HG03342 (cell line): ENCODE measurements at regions not wholly inside any gene's neighbourhood (a gene's known extent, or its start where the extent isn't known, plus 50 kb on each side); places are given as distances from the start of the nearest gene placed in this dataset.
"Not testable (repeated sequence)": the region's sequence is repeated elsewhere in the genome, so short reads cannot be mapped to it uniquely, and the experiment has no call there.

ENCODE experiments used
- ATAC-seq: cut with Tn5 transposase; IDR thresholded peaks from one replicate; pipeline ENCODE4 v1.9.1; 2021; ENCODE audit warnings: mild to moderate bottlenecking, moderate library complexity; ENCODE audit not compliant: unreplicated experiment

GRCh38 chr4:28241021-28241420 lies 1380.4 kb downstream of the STIM2 start:
- ATAC-seq = no peak

GRCh38 chr4:28247805-28248204 lies 1387.2 kb downstream of the STIM2 start:
- ATAC-seq = no peak

- no peak for ATAC-seq
Measured at GRCh38 chr4:28248269-28248668, 1387.6 kb downstream of the STIM2 start.

DNA sequence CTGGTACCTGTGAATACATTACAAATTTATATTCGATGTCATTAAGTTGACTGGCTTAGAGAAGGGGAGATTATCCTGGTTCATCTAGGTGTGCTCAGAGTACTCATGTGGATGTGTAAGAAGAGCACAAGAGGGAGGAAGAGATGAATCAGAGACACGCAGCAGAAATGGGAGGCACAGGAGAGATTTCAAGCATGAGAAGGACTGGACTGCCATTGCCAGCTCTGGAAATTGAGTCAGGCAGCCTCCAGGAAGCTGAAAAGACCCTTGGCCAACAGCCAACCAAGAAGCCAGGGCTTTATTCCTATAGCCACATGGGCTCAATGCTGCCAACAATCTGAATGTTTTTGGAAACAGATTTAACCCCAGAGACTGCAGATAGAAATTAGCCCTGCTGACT lies 1390.0 kb downstream of the STIM2 start:
- ATAC-seq = no peak

GRCh38 chr4:28251831-28252230 lies 1391.2 kb downstream of the STIM2 start:
- no peak for ATAC-seq

- no peak for ATAC-seq
Measured at GRCh38 chr4:28254003-28254402, 1393.4 kb downstream of the STIM2 start.

GRCh38 chr4:28256295-28256694 lies 1395.7 kb downstream of the STIM2 start:
- ATAC-seq = no peak

DNA sequence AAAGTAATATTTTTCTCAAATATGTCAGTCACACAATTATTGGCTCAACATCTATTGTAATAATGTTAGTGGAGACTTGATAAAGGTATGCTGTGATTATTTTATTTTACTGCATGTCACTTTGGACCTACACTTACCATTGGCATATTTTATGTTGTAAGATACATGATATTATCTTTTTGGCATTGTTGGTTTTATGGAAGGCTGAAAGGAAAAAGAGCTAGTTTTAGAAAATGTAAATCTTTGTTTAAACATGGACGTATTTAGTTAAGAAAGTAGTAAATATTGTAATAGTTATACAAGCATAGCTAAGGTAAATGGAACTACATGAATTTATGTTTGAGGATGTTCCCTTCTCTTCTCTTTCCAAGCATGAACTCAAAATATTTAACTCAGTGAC lies 1399.3 kb downstream of the STIM2 start:
- no peak for ATAC-seq

GRCh38 chr4:28267166-28267565 lies 1406.5 kb downstream of the STIM2 start:
- no peak for ATAC-seq

DNA sequence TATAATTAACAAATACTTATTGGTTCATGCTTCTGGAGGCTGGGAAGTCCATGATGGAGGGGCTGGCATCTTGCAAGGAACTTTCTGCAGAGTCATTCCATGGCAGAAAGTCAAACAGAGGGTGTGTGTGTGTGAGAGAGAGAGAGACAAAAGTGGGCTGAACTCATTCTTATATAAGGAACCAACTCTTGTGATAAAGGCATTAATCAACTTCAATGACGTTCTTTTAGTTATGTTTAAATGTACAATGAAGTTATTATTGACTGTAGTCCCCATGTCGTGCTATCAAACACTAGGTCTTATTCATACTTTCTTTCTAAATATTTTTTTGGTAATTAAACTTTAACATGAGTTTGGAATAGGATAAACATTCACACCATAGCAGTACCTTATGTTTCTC lies 1408.8 kb downstream of the STIM2 start:
- no peak for ATAC-seq

DNA sequence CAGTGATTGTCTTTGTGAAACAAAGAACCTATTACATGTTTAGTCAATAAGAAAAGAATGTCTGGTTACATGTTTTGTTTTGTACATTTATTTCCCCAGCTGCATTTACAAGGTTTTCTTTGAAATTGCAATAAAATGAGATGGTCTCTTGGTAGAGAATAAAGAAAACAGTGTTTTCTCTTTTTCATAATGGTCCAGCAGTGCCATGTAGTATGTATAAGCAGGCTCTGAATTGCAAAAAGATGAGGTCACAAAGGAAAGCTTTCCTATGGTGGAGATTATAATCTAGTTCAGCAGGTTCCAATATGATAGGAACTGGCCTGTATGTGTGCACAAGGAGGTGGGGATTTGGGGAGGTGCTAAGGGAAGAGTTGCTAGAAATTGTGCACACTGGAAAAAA lies 1417.3 kb downstream of the STIM2 start:
- ATAC-seq = no peak

DNA sequence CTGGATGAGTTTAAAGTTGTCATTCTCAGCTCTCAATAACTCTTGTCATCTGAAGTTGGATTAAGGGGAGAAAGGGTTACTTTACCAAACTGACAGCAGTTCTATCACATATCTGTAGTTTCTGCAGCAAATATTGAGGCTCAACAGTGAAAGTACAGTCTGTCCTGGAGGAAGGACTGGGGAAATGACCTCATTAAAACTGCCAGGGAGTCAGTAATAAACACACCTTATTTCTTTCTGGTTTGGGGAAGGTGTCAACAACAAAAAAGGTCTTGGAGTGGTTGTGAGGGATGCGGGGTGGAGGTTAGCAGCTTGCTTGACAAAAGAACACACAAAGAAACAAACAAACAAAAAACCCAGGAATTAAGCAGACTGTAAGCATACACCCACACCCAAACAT lies 1418.0 kb downstream of the STIM2 start:
- ATAC-seq = no peak

DNA sequence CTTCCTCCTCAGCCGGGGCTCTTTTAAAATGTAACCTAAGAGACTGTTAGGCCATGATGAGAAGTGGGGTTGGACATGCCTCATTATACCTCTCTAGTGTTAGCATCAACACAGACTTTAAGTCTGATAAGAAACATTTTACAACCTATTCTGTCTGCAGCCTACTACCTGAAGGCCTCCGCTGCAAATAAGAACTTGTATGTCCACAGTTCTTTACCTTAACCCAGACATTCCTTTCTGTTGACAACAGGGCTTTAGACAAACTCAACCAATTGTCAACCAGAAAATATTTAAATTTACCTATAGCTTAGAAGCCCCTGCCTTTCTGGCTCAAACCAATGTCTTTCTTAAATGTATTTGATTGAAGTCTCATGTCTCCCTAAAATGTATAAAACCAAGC lies 1418.6 kb downstream of the STIM2 start:
- no peak for ATAC-seq

DNA sequence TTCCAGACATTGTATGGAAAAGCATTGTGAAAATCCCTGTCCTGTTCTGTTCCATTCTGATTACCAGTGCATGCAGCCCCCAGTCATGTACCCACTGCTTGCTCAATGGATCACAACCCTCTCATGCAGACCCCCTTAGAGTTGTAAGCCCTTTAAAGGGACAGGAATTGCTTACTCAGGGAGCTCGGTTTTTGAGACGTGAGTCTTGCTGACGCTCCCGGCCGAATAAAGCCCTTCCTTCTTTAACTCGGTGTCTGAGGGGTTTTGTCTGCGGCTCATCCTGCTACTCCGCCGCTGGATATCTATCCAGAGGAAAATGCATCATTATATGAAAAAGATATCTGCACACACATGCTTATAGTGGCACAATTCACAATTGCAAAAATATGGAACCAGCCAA lies 1425.6 kb downstream of the STIM2 start:
- ATAC-seq = not testable (repeated sequence)

- no peak for ATAC-seq
Measured at GRCh38 chr4:28287831-28288233, 1427.2 kb downstream of the STIM2 start.

GRCh38 chr4:28296239-28296638 lies 1435.6 kb downstream of the STIM2 start:
- ATAC-seq = no peak

DNA sequence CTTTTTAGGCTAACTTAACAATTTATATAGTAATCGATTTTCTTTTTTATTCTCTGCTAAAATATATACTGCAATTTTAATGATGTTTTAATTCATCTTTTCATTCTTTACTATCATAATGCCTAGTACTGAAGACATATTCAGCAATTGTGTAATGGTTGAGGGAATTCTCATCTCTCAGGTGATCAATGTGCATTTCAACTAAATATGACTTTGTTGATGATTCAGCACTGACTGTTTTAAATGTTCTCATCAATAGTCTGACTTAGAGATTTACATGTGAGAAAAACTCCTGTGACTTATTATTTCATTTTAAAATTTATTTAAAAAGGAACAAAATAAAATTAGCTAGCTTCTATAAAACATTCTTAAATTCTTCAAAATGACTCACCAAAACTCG lies 1450.3 kb downstream of the STIM2 start:
- no peak for ATAC-seq

GRCh38 chr4:28312497-28312896 lies 1451.9 kb downstream of the STIM2 start:
- ATAC-seq = not testable (repeated sequence)

DNA sequence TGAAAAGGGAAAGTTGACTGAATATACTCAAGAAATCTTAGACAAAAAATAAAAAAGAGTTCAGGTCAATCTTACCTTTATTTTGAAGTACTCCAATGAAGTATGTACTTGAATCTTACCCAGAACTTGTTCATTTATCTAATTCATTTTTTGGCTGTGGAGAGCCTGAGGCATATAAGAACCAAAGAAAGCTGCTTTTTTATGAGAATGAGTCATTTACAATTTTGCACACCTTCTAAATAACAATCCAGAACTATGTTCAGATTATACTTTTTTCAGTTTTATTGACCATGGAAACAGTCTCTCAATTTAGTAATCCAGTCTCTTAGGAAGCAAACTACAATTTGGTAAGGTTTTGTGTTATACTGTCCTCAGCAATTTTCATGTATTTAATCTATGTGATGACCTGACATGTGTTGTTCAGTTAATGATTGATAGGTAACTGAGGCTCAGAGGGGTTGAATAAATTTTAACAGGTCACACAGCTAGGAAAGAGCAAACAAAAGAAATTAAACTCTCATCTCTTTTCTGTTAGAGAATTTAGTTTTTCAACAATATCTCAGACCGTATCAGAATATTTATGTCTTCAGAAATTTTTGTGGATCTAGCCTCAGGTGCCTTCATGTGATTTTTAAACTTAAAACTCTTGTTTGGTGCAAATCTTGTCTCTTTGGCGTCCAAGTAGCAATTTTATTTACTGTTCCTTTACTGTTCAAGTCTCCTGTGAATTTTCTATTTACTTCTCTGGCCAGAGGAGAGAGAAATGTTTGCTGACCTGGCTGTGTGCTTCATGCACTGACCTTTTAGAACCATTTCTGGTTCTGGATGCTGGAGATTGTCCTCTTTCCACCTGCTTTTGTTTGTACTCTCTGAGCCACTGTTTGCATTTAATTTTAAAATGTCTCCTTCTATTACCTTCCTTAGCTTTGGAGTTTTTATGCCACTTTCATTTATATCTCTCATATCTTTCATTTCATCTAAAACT lies 1453.4 kb downstream of the STIM2 start:
- no peak for ATAC-seq

DNA sequence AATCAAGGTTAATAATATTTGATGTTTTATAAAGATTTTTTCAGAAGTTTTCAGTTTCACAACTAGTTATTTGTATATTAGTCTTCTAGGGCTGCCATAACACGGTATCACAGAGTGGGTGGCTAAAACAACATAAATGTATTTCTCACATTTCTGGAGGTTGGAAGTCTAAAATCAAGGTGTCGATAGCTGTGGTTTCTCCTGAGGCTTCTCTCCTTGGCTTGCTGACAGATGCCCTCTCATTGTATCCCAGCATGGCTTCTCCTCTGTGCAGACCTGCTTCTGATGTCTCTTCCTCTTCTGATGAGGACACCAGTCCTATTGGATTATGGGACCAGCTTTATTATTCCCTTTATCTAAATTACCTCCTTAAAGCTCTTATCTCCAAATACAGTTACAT lies 1456.6 kb downstream of the STIM2 start:
- ATAC-seq = no peak

GRCh38 chr4:28334249-28334648 lies 1473.6 kb downstream of the STIM2 start:
- ATAC-seq = no peak

DNA sequence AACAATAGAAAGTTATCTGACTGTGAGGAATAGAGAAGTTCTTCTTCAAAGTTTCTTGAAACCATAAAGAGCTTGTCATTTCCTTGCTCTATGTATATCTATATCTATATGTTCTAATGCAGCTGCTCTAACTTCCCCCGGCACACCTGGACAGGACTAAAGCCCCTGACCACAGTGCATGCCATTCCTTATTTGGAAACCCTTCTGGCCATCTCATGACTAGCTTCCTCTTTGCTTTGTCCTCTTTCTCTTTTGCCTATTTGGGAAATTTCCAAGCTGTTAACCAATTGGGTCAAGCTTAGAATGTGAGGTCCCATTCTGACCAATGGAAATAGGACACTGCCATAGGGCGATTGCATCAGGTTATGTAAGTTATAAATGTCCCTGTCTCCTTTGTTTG lies 1481.1 kb downstream of the STIM2 start:
- no peak for ATAC-seq

GRCh38 chr4:28350485-28350884 lies 1489.8 kb downstream of the STIM2 start:
- no peak for ATAC-seq
